GM20000 (cell line): ENCODE measurements at regions not wholly inside any gene's neighbourhood (a gene's known extent, or its start where the extent isn't known, plus 50 kb on each side); places are given as distances from the start of the nearest gene placed in this dataset.

Source experiments
- DNase-seq: peaks from one replicate; pipeline ENCODE4 v3.0.0; 2012; ENCODE audit warnings: low spot score
- CTCF ChIP-seq: IDR thresholded peaks from 2 replicates; pipeline ENCODE4 v1.5.1; 2012; ENCODE audit warnings: mild to moderate bottlenecking, control low read depth; ENCODE audit errors: extremely low read depth, missing control alignments

GRCh38 chr18:10262566-10262965 lies 191.9 kb upstream of the APCDD1 start:
- no peak for DNase-seq
- no peak for TF ChIP-seq CTCF

- DNase-seq, result no peak
- TF ChIP-seq CTCF, result no peak
Observed at GRCh38 chr18:10264260-10264659, 190.2 kb upstream of the APCDD1 start.

GRCh38 chr18:10265560-10266333 lies 188.7 kb upstream of the APCDD1 start:
- no peak for DNase-seq
- TF ChIP-seq CTCF, result no peak

GRCh38 chr18:10266334-10266590 lies 188.2 kb upstream of the APCDD1 start:
- no peak for TF ChIP-seq CTCF

GRCh38 chr18:10269261-10269660 lies 185.2 kb upstream of the APCDD1 start:
- no peak for TF ChIP-seq CTCF

More at GRCh38 chr18:10266334-10266590, 188.2 kb upstream of the APCDD1 start:
- no peak for DNase-seq

GRCh38 chr18:10270151-10270571 lies 184.3 kb upstream of the APCDD1 start:
- TF ChIP-seq CTCF, result no peak
- DNase-seq, result no peak

More at GRCh38 chr18:10269261-10269660, 185.2 kb upstream of the APCDD1 start:
- DNase-seq, result no peak

- TF ChIP-seq CTCF, result no peak
- DNase-seq, result no peak
Observed at GRCh38 chr18:10271481-10271880, 183.0 kb upstream of the APCDD1 start.
